SH-SY5Y (cell line): ENCODE measurements at regions not wholly inside any gene's neighbourhood (a gene's known extent, or its start where the extent isn't known, plus 50 kb on each side); places are given as distances from the start of the nearest gene placed in this dataset.

ENCODE experiments used
- GATA2 ChIP-seq: IDR thresholded peaks from 2 replicates; pipeline ENCODE4 v1.6.1; 2011; ENCODE audit warnings: mild to moderate bottlenecking, low read depth, low read length
- GATA3 ChIP-seq: IDR thresholded peaks from 2 replicates; pipeline ENCODE4 v1.6.1; 2011; ENCODE audit warnings: low read depth, mild to moderate bottlenecking, low read length, moderate library complexity

GRCh38 chr11:116579031-116579653 is 193.6 kb downstream of the BUD13 start:
- no peak for TF ChIP-seq GATA3
- peak; percentile 61; the same call in 1 of the 2 replicates for TF ChIP-seq GATA2
